H9 (cell line): ENCODE measurements at regions not wholly inside any gene's neighbourhood (a gene's known extent, or its start where the extent isn't known, plus 50 kb on each side); places are given as distances from the start of the nearest gene placed in this dataset.

Source experiments
- DNase-seq: peaks from one replicate; pipeline ENCODE4 v3.0.0-alpha.2; 2017
- H2AFZ ChIP-seq: one replicate; pipeline ENCODE4 v1.6.1; 2013; ENCODE audit warnings: mild to moderate bottlenecking, low read length, control low read depth, moderate library complexity
- H2AK5ac ChIP-seq: 2 replicates; pipeline ENCODE4 v1.6.1; 2013; ENCODE audit warnings: low read length, control low read depth, mixed read lengths; ENCODE audit not compliant: insufficient read length
- H2BK120ac ChIP-seq: one replicate; pipeline ENCODE4 v1.6.1; 2013; ENCODE audit warnings: low read depth, mild to moderate bottlenecking, low read length, control low read depth, inconsistent platforms; ENCODE audit not compliant: poor library complexity, severe bottlenecking
- H2BK12ac ChIP-seq: 2 replicates; pipeline ENCODE4 v1.6.1; 2013; ENCODE audit warnings: low read length, control low read depth, mixed read lengths, low read depth; ENCODE audit not compliant: insufficient read length
- H2BK15ac ChIP-seq: 2 replicates; pipeline ENCODE4 v1.6.1; 2013; ENCODE audit warnings: low read depth, low read length, control low read depth
- H2BK20ac ChIP-seq: one replicate; pipeline ENCODE4 v1.6.1; 2013; ENCODE audit warnings: low read depth, mild to moderate bottlenecking, low read length, control low read depth, inconsistent platforms; ENCODE audit not compliant: poor library complexity, severe bottlenecking
- H2BK5ac ChIP-seq: 2 replicates; pipeline ENCODE4 v1.6.1; 2013; ENCODE audit warnings: low read length, control low read depth, mixed read lengths; ENCODE audit not compliant: insufficient read length
- H3K14ac ChIP-seq: 2 replicates; pipeline ENCODE4 v1.6.1; 2013; ENCODE audit warnings: low read length, control low read depth; ENCODE audit not compliant: insufficient read depth
- H3K18ac ChIP-seq: 2 replicates; pipeline ENCODE4 v1.6.1; 2013; ENCODE audit warnings: low read depth, mild to moderate bottlenecking, mixed read lengths, low read length, control low read depth; ENCODE audit not compliant: insufficient read length
- H3K23ac ChIP-seq: 2 replicates; pipeline ENCODE4 v1.6.1; 2013; ENCODE audit warnings: low read length, control low read depth, mixed read lengths, low read depth; ENCODE audit not compliant: insufficient read length
- H3K23me2 ChIP-seq: 2 replicates; pipeline ENCODE4 v1.6.1; 2013; ENCODE audit warnings: low read depth, mild to moderate bottlenecking, mixed read lengths, low read length, control low read depth; ENCODE audit not compliant: insufficient read length, poor library complexity, severe bottlenecking
- H3K27ac ChIP-seq: 2 replicates; pipeline ENCODE4 v1.5.1; 2013; ENCODE audit warnings: low read length, control low read depth, mixed read lengths, low read depth; ENCODE audit not compliant: insufficient read length
- H3K27me3 ChIP-seq: 2 replicates; pipeline ENCODE4 v1.6.1; 2013; ENCODE audit warnings: low read length, control low read depth, inconsistent platforms; ENCODE audit not compliant: insufficient read depth
- H3K4ac ChIP-seq: 2 replicates; pipeline ENCODE4 v1.6.1; 2013; ENCODE audit warnings: low read depth, mild to moderate bottlenecking, control low read depth, inconsistent platforms, low read length, moderate library complexity
- H3K4me1 ChIP-seq: 2 replicates; pipeline ENCODE4 v1.6.1; 2013; ENCODE audit warnings: low read length, control low read depth, inconsistent platforms; ENCODE audit not compliant: insufficient read depth
- H3K4me2 ChIP-seq: 2 replicates; pipeline ENCODE4 v1.6.1; 2013; ENCODE audit warnings: low read length, control low read depth, mixed read lengths; ENCODE audit not compliant: insufficient read length, insufficient read depth
- H3K56ac ChIP-seq: 2 replicates; pipeline ENCODE4 v1.6.1; 2013; ENCODE audit warnings: low read depth, mild to moderate bottlenecking, mixed read lengths, low read length, control low read depth; ENCODE audit not compliant: insufficient read length
- H3K79me1 ChIP-seq: 2 replicates; pipeline ENCODE4 v1.6.1; 2013; ENCODE audit warnings: low read depth, mild to moderate bottlenecking, moderate library complexity, low read length, control low read depth, inconsistent platforms; ENCODE audit not compliant: insufficient read depth, poor library complexity, severe bottlenecking
- H3K79me2 ChIP-seq: 2 replicates; pipeline ENCODE4 v1.6.1; 2013; ENCODE audit warnings: low read length, control low read depth, inconsistent platforms; ENCODE audit not compliant: insufficient read depth
- H3K9ac ChIP-seq: 2 replicates; pipeline ENCODE4 v1.6.1; 2013; ENCODE audit warnings: low read length, control low read depth, mixed read lengths; ENCODE audit not compliant: insufficient read length; ENCODE audit errors: extremely low read depth
- H3K9me3 ChIP-seq: one replicate; pipeline ENCODE4 v1.6.1; 2013; ENCODE audit warnings: low read depth, low read length, inconsistent platforms; ENCODE audit not compliant: control insufficient read depth
- H3T11ph ChIP-seq: one replicate; pipeline ENCODE4 v1.6.1; 2013; ENCODE audit warnings: mild to moderate bottlenecking, low read length, control low read depth, inconsistent platforms
- H4K20me1 ChIP-seq: one replicate; pipeline ENCODE4 v1.6.1; 2013; ENCODE audit not compliant: control insufficient read depth, insufficient read length, insufficient read depth
- H4K5ac ChIP-seq: 2 replicates; pipeline ENCODE4 v1.6.1; 2013; ENCODE audit warnings: low read depth, mild to moderate bottlenecking, mixed read lengths, low read length, control low read depth; ENCODE audit not compliant: insufficient read length
- H4K8ac ChIP-seq: replicated peaks from 2 replicates; pipeline ENCODE4 v1.6.1; 2013; ENCODE audit warnings: low read length, control low read depth, mixed read lengths, low read depth; ENCODE audit not compliant: insufficient read length
- H4K91ac ChIP-seq: 2 replicates; pipeline ENCODE4 v1.6.1; 2013; ENCODE audit warnings: low read depth, mild to moderate bottlenecking, moderate library complexity, mixed read lengths, low read length, control low read depth; ENCODE audit not compliant: insufficient read length
- H3K27ac Mint-ChIP-seq, 3 experiments: 2 replicates in 2 of 3; 3 replicates in 1 of 3; pipeline ENCODE4 v1.8.0; 2020 to 2021; ENCODE audit warnings: mixed read lengths in 3 of 3, mild to moderate bottlenecking in 1 of 3, moderate library complexity in 1 of 3
- H3K27me3 Mint-ChIP-seq: 2 replicates; pipeline ENCODE4 v1.8.0; 2021; ENCODE audit warnings: low read depth, mild to moderate bottlenecking, moderate library complexity, mixed read lengths
- H3K36me3 Mint-ChIP-seq, 3 experiments: 2 replicates in 2 of 3; 3 replicates in 1 of 3; pipeline ENCODE4 v1.8.0; 2020 to 2021; ENCODE audit warnings: low read depth in 3 of 3, mixed read lengths in 3 of 3; ENCODE audit not compliant: insufficient read depth in 1 of 3
- H3K4me1 Mint-ChIP-seq, 2 experiments: 2 replicates each; pipeline ENCODE4 v1.8.0; 2020; ENCODE audit warnings: mixed read lengths in 2 of 2
- H3K4me3 Mint-ChIP-seq, 2 experiments: 2 replicates in 1 of 2; 3 replicates in 1 of 2; pipeline ENCODE4 v1.8.0; 2020 to 2021; ENCODE audit warnings: mild to moderate bottlenecking in 2 of 2, mixed read lengths in 2 of 2, moderate library complexity in 1 of 2
- H3K9me3 Mint-ChIP-seq, 2 experiments: 2 replicates in 1 of 2; 3 replicates in 1 of 2; pipeline ENCODE4 v1.8.0; 2020; ENCODE audit warnings: mild to moderate bottlenecking in 2 of 2, mixed read lengths in 2 of 2, moderate library complexity in 1 of 2
- WGBS: extraction: QIAGEN DNeasy Blood & Tissue Kit; methylation state at CpG from one replicate; pipeline ENCODE4 v1.1.7; 2013; ENCODE audit warnings: missing lambda C conversion rate, low lambda C conversion rate, mixed read lengths; ENCODE audit not compliant: insufficient read length; ENCODE audit errors: extremely low coverage; 5-methylcytosine and 5-hydroxymethylcytosine counted together
- TF ChIP-seq, protein P1 (sequence below): fragments of 200-600 bp; sonication (generic); conservative IDR thresholded peaks from 3 replicates; pipeline ENCODE4 v1.8.0; 2021; ENCODE audit warnings: antibody characterized with exemption, mild to moderate bottlenecking

DNA sequence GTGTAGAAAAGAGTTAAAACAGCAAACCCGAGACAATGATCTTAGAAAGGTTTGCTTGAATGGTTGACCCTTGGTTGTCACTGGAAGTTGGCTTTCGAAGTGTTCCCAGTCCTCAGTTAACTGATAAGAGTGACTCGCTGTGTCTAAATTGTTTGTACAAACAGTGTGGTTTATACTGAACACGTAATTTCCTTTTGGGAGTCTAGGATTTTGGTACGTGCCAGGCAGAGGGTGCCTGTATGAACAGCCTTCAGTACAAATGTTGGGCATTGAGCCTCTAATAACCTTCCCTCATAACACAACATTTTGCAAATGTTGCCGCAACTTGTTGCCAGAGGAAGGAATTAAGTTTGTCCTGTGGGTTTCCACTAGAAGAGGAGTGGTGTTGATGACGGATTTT, 95.8 kb upstream of the DPP10 start:
- no peak overlapping the region for H3K9ac ChIP-seq
- no peak overlapping the region for H3K18ac ChIP-seq
- no peaks in the 10 kb centered on the region for H3K79me2 ChIP-seq
- no peaks in the 10 kb centered on the region for H3K79me1 ChIP-seq
- no peak overlapping the region for H4K8ac ChIP-seq
- H4K5ac ChIP-seq: no peak overlapping the region
- no peaks in the 10 kb centered on the region for H3K9me3 ChIP-seq
- no peak overlapping the region for H2AK5ac ChIP-seq
- no peak overlapping the region for H3K4ac ChIP-seq
- Mint-ChIP-seq H3K36me3 (no peaks in the 10 kb centered on the region; a peak in 1 of 7 replicates), H3K27me3 (no peaks in the 10 kb centered on the region), H3K4me3 (no peak overlapping the region), H3K27ac (no peak overlapping the region), H3K9me3 (peaks cover 0 to 5% of the 10 kb centered on the region in 2 experiments; a peak in 3 of 5 replicates), H3K4me1 (no peaks in the 10 kb centered on the region)
- no peaks in the 10 kb centered on the region for H3K27me3 ChIP-seq
- no peak overlapping the region for H2BK15ac ChIP-seq
- no peak overlapping the region for H2BK120ac ChIP-seq
- no peak overlapping the region for H2BK12ac ChIP-seq
- H3K27ac ChIP-seq: no peak overlapping the region
- no peaks in the 10 kb centered on the region for H3K4me1 ChIP-seq
- no peaks in the 10 kb centered on the region for H4K20me1 ChIP-seq
- no peak overlapping the region for H2AFZ ChIP-seq
- no peak overlapping the region for H3T11ph ChIP-seq
- no peak overlapping the region for H2BK5ac ChIP-seq
- DNase-seq: no peak
- no peak overlapping the region for H4K91ac ChIP-seq
- no peaks in the 10 kb centered on the region for H3K23me2 ChIP-seq
- TF ChIP-seq, protein P1, sequence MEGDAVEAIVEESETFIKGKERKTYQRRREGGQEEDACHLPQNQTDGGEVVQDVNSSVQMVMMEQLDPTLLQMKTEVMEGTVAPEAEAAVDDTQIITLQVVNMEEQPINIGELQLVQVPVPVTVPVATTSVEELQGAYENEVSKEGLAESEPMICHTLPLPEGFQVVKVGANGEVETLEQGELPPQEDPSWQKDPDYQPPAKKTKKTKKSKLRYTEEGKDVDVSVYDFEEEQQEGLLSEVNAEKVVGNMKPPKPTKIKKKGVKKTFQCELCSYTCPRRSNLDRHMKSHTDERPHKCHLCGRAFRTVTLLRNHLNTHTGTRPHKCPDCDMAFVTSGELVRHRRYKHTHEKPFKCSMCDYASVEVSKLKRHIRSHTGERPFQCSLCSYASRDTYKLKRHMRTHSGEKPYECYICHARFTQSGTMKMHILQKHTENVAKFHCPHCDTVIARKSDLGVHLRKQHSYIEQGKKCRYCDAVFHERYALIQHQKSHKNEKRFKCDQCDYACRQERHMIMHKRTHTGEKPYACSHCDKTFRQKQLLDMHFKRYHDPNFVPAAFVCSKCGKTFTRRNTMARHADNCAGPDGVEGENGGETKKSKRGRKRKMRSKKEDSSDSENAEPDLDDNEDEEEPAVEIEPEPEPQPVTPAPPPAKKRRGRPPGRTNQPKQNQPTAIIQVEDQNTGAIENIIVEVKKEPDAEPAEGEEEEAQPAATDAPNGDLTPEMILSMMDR: no peak
- no peak overlapping the region for H3K14ac ChIP-seq
- no peak overlapping the region for H3K4me2 ChIP-seq
- no peak overlapping the region for H3K56ac ChIP-seq
- no peak overlapping the region for H3K23ac ChIP-seq
- no peak overlapping the region for H2BK20ac ChIP-seq
- WGBS: no CpG with 5 or more reads among the region's 7 CpGs
